HUDEP-2 (cell line): ENCODE measurements at regions not wholly inside any gene's neighbourhood (a gene's known extent, or its start where the extent isn't known, plus 50 kb on each side); places are given as distances from the start of the nearest gene placed in this dataset.
"Not testable (repeated sequence)": the region's sequence is repeated elsewhere in the genome, so short reads cannot be mapped to it uniquely, and the experiment has no call there.

Experiments used
- DNase-seq, 76 experiments: peaks; one replicate each; lab custom pipeline; 2025; ENCODE audit not compliant: unreplicated experiment in 76 of 76; lab: John Stamatoyannopoulos, UW

- no peak for DNase-seq
Observed at GRCh38 chr14:106346534-106347290, 820.3 kb downstream of the TMEM121 start.

- DNase-seq, result no peak
Observed at GRCh38 chr14:106347291-106347778, 821.0 kb downstream of the TMEM121 start.

- no peak for DNase-seq
Observed at GRCh38 chr14:106347890-106348755, 821.7 kb downstream of the TMEM121 start.

- not testable (repeated sequence) for DNase-seq
Observed at GRCh38 chr14:106348873-106349540, 822.6 kb downstream of the TMEM121 start.

GRCh38 chr14:106349678-106350457, 823.5 kb downstream of the TMEM121 start:
- not testable (repeated sequence) for DNase-seq

- DNase-seq, result not testable (repeated sequence)
Observed at GRCh38 chr14:106355007-106355791, 828.8 kb downstream of the TMEM121 start.

GRCh38 chr14:106355881-106356642, 829.7 kb downstream of the TMEM121 start:
- not testable (repeated sequence) for DNase-seq

GRCh38 chr14:106356643-106356930, 830.2 kb downstream of the TMEM121 start:
- DNase-seq, result not testable (repeated sequence)

- DNase-seq, result not testable (repeated sequence)
Observed at GRCh38 chr14:106359157-106359887, 832.9 kb downstream of the TMEM121 start.

- not testable (repeated sequence) for DNase-seq
Observed at GRCh38 chr14:106365371-106365770, 839.0 kb downstream of the TMEM121 start.

GRCh38 chr14:106365894-106366293, 839.5 kb downstream of the TMEM121 start:
- DNase-seq, result not testable (repeated sequence)

GRCh38 chr14:106366971-106367370, 840.6 kb downstream of the TMEM121 start:
- not testable (repeated sequence) for DNase-seq

GRCh38 chr14:106369456-106369855, 843.1 kb downstream of the TMEM121 start:
- DNase-seq, result not testable (repeated sequence)

- DNase-seq, result peak in 41 of 76 experiments; percentile 3 to 61 (median 25)
Observed at GRCh38 chr14:106372870-106373652, 846.7 kb downstream of the TMEM121 start.

- DNase-seq, result not testable (repeated sequence)
Observed at GRCh38 chr14:106373653-106374110, 847.3 kb downstream of the TMEM121 start.

- DNase-seq, result no peak
Observed at GRCh38 chr14:106377432-106377831, 851.0 kb downstream of the TMEM121 start.

- DNase-seq, result peak in 11 of 76 experiments; percentile 0 to 16 (median 7)
Observed at GRCh38 chr14:106378191-106378590, 851.8 kb downstream of the TMEM121 start.
